GM12874 (cell line): ENCODE measurements at regions not wholly inside any gene's neighbourhood (a gene's known extent, or its start where the extent isn't known, plus 50 kb on each side); places are given as distances from the start of the nearest gene placed in this dataset.

Experiments
- TF ChIP-seq, protein P1 (sequence below): IDR thresholded peaks from 2 replicates; pipeline ENCODE4 v1.5.1; 2011; ENCODE audit warnings: low read depth, mild to moderate bottlenecking, control low read depth, low read length, moderate library complexity; ENCODE audit not compliant: insufficient read depth

DNA sequence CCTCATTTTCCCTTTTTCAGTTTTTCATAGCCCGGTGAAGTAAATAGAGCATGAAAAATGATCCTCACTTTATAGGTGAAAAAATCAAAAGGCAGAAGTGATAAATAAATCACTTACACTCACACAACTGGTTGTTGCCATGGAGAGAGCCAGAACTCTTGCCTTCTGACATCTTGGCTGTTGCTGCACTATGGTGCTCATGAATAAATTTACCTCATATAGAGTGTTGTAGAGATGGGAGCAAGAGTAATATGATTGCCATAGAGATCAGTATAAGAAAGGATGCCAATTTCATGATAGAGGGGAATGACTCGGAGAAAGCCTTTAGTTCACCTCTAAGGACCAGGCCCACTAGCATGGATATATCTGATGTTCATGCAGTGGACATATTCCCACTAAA is 82.5 kb upstream of the TMEM178A start:
- TF ChIP-seq, protein P1, sequence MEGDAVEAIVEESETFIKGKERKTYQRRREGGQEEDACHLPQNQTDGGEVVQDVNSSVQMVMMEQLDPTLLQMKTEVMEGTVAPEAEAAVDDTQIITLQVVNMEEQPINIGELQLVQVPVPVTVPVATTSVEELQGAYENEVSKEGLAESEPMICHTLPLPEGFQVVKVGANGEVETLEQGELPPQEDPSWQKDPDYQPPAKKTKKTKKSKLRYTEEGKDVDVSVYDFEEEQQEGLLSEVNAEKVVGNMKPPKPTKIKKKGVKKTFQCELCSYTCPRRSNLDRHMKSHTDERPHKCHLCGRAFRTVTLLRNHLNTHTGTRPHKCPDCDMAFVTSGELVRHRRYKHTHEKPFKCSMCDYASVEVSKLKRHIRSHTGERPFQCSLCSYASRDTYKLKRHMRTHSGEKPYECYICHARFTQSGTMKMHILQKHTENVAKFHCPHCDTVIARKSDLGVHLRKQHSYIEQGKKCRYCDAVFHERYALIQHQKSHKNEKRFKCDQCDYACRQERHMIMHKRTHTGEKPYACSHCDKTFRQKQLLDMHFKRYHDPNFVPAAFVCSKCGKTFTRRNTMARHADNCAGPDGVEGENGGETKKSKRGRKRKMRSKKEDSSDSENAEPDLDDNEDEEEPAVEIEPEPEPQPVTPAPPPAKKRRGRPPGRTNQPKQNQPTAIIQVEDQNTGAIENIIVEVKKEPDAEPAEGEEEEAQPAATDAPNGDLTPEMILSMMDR: no peak

GRCh38 chr2:39583781-39584180 is 81.9 kb upstream of the TMEM178A start:
- TF ChIP-seq, protein P1: no peak

DNA sequence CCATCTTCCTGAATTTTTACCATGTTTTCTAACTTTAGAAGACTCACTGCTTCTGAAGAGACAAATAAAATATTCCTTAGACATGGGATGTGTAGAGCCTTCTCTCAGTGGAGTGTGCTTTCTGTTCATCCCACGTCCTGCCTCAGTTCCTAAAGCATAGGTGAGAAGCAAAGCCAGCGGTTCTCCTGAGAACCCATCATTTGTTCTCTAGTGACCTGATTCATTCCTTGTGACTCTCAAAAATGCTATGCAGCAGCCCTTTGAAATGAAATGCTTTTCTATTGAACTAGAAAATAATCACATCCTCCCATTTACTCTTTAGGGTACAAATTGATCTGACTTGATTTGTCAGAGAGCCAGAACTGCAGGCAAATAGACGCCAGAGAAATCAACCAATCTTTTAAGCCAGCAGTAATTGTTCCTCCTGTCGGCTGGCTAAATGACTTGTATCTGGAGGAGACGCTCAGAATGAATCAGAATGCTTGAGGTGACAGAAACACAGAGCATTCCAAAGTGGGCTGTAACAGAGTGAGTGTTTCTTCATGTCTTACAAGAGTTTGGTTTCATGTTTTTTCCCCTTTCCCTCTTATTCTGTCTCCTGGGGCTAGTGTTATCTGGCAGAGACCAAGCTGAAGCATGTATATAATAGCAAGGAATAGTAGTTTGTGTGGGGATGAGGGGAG is 81.3 kb upstream of the TMEM178A start:
- TF ChIP-seq, protein P1: no peak

GRCh38 chr2:39587168-39587567 is 78.5 kb upstream of the TMEM178A start:
- TF ChIP-seq, protein P1: no peak

GRCh38 chr2:39587641-39588040 is 78.1 kb upstream of the TMEM178A start:
- TF ChIP-seq, protein P1: no peak

DNA sequence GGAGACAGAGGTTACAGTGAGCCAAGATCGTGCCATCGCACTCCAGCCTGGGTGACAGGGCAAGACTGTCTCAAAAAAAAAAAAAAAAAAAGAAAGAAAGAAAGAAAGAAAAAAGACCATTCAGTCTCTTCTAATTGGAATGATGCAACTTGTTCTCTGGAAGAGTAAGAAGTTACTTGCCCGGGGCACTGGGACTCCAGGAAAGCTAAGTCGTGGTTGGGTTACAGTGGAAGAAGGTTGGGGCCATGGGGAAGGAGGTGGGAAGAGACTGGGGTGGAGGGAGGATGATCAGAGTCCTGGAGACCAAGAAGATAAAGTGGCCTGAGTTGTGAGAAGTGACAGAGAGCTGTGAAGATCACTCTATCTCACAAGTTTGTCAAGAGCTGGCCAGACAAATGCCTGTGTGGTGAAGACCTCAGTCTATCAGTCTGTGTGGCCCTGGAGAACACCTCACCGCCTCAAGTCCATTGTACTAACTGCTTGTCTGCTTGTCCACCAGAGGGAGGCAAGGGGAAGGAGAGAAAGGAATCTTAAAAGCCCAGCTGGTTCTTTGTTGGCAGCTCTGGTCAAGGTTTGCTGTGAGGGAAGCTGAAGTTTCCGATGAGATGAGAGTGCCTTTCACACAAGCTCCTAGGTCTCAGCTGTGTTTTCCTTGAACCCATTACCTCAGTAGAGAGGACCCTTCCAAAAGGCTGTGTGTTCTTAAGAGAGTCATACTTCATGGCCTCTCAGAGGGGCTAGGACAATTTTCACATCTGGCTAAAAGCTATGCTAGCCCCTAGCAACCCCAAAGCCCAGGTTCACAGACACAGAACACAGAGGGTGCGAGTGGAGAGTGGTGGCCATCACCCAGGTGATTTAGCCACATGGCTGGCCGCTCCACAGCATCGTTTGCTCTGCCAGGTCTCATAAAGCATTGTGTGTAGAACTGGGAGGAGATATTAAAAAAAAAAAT is 72.0 kb upstream of the TMEM178A start:
- TF ChIP-seq, protein P1: peak; percentile 22; the same call in 1 of the 2 replicates

DNA sequence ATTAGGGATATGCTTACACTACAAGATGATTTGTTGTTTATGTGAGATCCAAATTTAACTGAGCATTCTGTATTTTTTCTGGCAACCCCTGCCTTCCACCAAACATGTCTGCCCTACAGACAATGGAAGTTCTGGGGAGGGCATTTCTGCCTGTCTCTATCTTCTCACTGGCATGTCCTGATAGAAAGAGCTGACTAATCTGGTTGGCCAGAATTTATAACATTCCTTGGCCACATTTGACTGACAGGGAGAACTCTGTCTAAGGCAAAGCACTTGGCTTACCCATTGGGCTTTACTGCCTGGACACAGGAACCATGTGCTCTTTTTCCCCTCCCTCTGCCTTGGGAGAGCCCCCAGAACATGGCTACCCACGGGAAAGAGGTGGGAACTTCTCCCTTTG is 70.6 kb upstream of the TMEM178A start:
- TF ChIP-seq, protein P1: no peak
